ENCODE measurements at regions not wholly inside any gene's neighbourhood (a gene's known extent, or its start where the extent isn't known, plus 50 kb on each side); places are given as distances from the start of the nearest gene placed in this dataset.
"Not testable (repeated sequence)": the region's sequence is repeated elsewhere in the genome, so short reads cannot be mapped to it uniquely, and the experiment has no call there.

DNA sequence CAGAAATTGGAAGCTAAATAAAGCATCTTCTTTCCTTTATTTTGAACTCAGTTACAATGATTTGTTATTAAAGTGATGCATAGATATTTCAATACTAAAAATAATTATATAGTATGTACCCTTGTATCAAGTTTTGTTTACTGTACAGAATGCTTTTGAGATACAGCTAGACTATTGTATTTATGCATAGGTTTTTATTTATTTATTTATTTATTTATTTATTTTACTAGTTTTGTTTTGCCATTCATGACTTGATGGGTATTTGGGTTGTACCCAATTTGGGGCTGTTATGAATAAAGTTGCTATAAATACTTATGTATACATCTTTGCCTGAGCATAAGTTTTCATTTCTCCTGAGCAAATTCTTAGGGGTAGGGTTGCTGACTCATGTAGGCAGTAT is 118.7 kb upstream of the NXPH2 start:
- no peak for DNase-seq

DNA sequence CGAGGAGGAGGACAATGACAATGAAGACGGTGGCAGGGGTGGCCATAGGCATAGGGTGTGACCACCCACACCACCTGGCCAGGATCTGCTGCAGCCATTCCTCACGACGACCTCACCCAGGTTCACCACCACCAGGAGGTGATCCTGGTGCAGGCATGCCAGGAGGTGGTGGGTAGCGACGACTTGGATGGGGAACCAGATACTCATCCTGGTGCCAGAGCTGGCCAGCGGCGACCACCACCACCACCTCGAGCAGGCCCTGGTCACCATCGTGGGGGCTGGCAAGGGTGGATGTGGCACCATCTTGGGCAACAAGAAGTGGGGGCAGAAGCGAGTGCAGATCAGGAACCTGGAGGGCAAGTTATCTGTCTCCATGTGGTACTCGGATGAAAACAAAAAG is 117.1 kb upstream of the NXPH2 start:
- no peak for DNase-seq

DNA sequence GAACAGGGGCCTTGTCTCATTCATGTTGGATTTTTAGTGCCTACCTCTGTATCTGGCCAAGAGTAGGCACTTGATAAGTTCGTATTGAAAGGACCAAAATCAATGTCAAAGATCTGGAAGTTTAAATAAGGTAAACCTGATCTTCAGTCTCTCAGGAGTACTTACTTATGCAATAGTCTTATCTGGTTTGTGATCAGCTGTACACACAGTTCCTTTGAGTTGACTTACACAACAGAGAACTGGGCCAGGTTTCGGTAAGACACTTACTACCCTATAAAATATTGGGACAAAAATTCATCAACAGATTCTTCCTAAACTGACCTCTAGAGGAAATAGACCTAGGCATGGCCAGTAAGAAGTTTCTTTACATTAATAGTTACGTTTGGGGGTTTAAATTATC is 113.6 kb upstream of the NXPH2 start:
- no peak for DNase-seq

DNA sequence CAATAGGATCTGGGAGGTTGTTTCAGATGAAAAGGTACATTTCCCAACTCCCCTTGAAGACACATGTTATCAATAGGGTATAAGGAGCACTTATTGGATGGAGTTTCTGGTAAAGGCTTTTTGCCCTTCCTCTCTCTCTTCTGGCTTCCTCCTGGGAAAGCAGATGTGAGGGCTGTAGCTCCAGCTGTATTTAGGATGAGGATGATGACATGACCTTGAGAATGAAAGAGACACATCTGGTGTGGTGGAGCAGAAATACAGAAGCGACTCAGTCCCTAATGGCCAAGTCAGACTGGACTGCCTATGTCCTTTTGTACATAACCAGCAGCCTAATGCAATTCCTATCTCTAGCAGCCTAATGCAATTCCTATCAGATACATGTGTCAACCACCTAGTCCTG is 100.9 kb upstream of the NXPH2 start:
- DNase-seq, result no peak

DNA sequence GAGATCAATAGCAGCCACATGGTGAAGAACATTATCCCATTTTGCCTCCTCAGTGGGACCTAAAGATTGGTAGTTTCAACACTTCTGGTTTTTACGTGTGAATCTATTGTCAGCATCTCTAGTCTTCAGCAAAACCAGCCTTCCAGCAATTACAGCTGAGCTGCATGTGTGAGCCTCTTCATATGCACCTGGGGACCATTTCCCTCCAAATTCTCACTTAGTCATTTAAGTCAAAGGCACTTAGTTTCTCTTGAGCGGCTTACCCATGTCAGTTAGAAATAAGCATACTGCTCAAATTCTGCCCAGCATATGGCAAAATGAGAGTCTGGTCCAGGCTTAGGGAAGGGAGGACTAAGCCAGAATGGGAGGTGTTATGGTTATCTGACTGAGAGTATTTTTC is 99.7 kb upstream of the NXPH2 start:
- no peak for DNase-seq

DNA sequence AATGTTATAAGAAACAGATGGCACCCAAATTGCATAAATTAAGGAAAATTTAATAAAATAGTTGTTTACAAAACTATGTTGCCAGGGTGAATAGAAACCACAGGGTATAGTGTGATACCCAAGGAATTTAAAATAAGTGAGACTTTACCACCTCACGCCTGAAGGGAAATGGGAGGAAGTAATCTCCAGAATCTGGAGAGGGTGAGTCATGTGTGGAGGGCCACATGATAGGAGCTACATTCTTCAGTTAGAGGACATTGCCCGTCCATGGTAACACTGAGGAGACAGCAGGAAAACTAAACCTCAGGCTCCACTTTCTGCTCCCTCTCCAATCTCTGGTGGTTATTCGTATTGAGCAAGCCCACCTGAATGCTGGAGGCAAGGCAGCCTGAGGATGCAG is 97.2 kb upstream of the NXPH2 start:
- no peak for DNase-seq

DNA sequence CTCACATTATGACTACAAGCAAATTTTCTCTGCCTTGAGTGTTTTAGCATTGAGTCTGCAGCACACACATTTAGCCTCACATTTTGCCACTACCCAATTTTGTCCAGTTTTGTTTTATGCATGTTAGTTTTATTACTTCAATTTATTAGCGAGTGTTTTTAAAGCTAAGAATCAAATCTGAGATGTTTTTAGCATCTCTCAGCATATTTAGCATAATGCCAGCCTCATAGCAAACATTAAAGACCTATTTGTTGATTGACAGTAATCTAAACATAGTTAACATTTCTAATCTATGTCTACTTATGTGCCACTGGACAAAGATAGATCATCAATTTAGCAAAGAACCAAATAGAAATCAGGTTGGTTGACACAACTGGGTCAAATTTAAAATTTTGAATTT is 94.1 kb upstream of the NXPH2 start:
- no peak for DNase-seq

DNA sequence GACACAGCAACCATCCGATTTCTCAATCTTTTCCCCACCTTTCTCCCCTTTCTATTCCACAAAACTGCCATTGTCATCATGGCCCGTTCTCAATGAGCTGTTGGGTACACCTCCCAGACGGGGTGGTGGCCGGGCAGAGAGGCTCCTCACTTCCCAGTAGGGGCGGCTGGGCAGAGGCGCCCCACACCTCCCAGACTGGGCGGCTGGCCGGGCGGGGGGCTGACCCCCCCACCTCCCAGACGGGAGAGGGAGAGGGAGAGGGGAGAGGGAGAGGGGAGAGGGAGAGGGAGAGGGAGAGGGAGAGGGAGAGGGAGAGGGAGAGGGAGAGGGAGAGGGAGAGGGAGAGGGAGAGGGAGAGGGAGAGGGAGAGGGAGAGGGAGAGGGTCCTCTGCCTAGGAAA is 91.9 kb upstream of the NXPH2 start:
- DNase-seq, result not testable (repeated sequence)

DNA sequence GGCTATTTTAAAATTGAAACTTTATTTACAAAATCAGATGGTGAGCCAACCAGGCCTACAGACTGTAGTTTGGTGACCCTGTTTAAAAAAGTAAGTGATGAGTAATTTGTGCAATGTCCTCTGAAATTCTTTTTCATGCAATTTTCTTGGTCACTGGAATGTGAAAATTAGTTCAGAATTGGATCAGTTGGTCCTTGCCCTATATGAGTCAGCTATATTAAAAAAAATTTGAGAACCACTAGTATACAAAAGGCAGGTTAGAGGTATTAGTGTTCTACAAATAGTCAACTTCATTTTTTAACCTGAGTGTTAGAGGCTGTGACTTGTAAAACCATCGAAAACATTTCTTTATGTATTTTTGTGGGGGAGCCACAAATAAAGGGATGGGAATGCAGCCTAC is 91.1 kb upstream of the NXPH2 start:
- no peak for DNase-seq

DNA sequence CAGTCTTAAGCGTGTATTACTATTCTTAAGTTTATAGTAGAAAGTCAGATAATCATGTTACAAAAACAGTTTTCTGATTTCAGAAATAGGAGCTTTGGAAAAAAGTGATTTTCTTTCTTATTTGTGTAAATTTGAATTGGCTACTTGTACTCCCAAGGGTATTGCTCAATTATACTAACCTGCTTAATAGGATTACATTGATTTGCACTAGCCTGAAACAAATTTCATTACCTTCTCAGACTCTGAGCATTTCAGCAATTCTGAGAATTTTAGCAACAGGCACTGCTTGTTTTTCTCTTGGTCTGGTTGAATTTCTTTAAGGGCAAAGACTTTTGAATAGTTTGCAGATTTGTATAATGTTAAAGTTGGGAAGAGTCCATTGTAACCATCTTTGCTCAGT is 87.2 kb upstream of the NXPH2 start:
- no peak for DNase-seq

DNA sequence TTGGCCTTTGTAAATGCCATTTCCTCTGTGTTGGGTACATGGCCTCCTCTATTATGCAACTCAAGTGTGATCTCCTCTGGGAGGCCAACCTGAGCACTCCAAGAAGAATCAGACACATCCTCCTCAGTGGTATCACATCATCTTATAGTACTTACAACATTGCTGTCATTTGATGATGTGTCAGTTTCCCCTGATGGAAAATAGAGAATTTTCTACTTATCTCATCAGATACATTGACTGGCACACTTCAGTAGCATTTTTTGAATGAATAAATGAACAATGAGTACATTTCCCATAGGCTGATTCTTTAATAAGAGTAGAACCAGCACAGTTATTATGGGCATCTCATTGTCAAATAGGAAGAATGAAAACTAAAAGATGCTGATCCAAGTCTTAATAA is 86.6 kb upstream of the NXPH2 start:
- no peak for DNase-seq

DNA sequence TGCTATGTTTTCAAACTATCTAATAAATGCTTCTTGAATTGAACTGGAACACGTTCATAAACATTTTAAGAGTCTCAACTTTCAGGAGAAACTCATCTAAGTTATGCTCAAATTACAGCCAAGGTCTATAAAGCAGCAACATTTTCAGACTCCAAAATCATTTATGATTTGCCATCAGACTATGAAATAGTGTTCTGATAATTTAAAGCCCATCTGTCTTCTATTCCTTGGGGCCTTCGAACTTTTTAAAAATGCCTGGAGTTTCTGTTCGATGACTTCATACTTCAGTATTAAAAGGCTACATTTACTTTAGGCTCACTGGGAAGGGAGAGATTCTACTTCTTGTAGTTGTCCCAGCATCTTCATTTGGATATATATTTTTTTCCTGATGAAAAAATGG is 73.6 kb upstream of the NXPH2 start:
- DNase-seq, result no peak

DNA sequence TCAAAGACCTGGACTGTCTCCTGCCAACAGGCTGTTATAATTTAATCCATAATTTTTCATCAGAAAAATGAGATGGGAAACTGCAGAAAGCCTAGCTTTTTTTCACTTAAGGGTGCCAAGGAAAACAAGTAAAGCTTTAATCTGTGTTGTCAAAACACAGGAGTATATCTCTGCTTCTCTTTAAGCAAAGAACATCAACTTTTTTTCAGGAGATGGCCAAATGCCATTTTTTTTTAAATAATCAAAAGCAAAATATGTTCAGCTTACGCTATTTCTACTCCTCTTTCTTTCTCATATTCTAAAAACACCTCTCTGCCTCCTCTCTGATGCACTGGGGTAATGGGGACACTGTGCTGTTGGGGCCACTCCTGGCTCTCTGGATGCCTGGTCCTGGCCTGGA is 73.1 kb upstream of the NXPH2 start:
- DNase-seq, result no peak

DNA sequence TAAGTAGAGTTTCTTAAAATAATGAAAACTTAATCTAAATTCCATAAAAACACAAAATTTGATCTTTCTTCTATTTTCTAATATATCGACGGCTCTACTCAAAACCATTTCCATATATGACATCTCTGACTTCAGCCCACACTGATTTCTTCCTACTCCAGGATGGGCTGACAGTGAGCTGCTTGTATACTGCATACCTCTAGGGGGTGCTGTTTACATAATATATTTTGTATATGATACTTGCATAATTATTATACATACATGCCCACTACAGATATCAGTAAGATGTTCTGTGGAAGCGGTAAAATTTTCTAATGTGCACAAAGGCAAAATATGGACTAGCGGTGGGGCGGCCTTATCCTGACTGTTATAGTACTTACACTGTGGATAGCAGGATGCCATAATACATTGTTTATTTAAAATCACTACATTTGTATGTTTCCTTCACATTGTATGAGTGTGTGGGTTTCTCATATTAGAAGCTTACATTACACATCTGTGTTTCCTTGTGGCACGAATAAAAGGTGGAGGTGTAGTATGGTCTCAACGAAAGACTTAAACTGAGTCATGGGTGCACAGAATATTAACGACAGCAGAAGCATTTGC is 66.1 kb upstream of the NXPH2 start:
- peak; percentile 58 to 71 for DNase-seq

DNA sequence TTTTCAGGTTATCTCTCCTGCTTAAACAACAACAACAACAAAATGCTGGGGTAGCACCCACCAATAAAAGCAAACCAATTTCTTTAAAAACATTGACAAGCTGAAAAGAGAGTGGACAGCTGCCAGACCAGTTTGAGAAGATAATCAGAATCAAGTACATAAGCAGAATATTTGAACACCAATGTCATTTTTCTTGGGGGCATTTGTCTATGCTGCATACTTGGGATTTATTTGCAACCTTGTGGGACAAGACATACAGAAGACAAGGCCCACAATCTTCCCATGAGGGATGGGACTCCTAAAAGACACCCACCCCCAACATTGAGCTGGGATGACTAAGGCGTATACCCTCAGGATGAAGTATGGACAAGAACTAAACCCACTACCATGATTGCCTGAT is 62.2 kb upstream of the NXPH2 start:
- DNase-seq, result no peak

DNA sequence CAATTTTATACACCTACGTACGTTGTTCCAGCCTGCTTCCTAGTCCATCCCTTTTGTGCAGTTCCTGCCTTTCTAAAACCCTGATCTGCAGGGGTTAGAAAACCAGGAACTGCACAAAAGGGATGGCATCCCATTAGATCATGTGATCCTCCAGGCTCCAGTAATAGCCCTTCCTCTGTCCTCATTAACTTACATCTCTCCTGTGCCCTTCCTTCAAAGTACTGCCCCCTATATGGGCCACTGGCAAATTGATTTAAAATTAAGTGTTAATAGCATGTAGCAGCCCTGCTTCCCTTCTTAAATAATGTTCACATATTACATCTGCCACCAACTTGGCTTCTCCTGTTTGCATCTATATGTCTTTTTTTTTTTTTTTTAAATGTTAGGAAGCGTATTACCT is 61.3 kb upstream of the NXPH2 start:
- DNase-seq, result no peak

DNA sequence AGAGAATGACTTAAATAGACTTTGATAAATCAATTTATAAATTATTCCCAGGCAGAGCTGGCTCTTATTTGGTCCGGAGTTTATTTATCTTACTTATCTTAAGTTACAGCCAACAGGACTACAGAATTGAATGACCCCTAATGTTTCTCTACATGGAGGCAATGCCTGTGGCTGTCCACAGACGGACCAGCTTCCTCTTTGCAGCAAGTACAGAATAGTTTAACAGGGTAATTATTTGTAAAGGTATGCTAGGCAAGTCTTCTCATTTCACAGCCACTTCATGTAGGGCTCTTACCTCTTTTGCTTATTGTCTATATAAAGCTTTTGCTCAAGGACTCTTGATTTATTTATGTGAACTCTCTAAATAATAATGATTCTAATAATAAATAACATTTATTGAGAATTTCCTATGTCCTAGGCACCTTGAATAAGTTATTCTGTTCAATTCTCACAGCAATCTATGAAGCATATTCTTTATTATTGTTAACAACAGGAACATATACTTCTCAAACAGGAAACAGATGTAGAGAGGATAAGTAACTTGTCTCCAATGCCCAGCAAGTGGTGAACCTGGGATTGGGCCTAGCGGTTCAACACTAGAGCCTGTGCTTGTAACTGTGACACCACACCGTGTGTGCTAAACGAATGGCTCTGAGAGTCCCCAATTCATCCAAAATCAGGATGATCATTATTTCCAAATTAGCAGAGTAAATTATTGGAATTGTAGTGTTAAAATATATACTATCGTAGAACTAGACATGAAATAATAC is 58.8 kb upstream of the NXPH2 start:
- DNase-seq, result no peak

DNA sequence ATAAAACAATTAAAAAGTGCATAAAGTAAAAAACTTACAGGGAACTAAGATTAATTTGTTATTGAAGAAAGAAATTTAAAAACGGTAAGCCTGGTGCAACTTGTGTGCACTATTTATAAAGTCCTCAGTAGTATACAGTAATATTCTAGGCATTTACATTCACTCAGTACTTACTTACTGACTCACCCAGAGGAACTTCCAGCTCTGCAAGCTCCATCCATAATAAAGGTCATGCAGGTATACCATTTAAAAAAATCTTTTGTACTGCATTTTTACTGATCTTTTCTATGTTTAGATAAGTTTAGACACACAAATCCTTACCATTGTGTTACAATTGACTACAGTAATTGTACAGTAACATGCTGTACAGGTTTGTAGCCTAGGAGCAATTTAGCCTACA is 51.5 kb upstream of the NXPH2 start:
- no peak for DNase-seq

DNA sequence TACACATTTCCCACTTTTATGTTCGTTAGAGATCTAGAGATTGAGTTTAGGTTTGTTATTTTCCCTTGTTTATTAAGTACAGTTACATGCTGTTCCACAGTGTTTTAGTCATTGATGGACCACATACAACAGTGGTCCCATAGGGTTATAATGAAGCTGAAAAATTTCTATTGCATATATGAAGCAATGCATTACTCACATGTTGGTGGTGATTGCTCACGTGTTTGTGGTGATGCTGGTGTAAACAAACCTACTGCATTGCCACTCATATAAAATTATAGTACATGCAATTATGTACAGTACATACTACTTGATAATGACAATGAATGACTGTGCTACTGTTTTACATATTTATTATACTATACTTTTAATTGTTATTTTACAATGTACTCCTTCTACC is 51.0 kb upstream of the NXPH2 start:
- DNase-seq, result no peak

DNA sequence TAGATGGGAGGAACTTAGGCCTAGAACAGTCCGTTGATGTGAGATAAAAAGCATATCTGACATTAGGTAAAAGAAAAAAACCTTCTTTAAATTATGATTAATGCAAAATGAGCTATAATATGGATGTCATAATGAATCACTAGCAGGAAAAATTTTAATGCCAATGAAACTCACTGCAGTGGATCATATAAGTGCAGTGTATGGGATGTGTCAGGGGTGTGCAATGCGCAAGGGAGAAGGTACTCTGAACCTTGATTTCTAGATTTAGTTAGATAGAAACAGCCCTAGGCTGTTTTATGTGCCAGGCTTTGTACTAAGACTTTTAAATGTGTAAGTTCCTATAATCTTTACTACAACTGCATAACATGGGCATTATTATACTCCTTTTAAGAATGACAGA is 50.4 kb upstream of the NXPH2 start:
- DNase-seq, result no peak

Measured in AML-193 (cell line).